ENCODE measurements at regions not wholly inside any gene's neighbourhood (a gene's known extent, or its start where the extent isn't known, plus 50 kb on each side); places are given as distances from the start of the nearest gene placed in this dataset.

- no peak for ATAC-seq
- CTCF ChIA-PET: no interaction called here
- intact Hi-C loops (cut with micrococcal nuclease): no loop called here
- no peak overlapping the region for H2AFZ ChIP-seq (ENCODE audit: low read depth, low read length, poor library complexity, severe bottlenecking)
- H3K9me3 ChIP-seq (ENCODE audit: control insufficient read depth in 1 of 2, insufficient read depth in 1 of 2, low read depth in 1 of 2, low read length in 2 of 2): no peaks in the 10 kb centered on the region
- no peaks in the 10 kb centered on the region for H3K4me1 ChIP-seq (ENCODE audit: control insufficient read depth in 1 of 2, insufficient read depth in 2 of 2, low read length in 2 of 2)
- BruUV-seq (replicated peaks): no TSS peak
- no peak overlapping the region for H3K4me3 ChIP-seq (replicated peaks in 1 of 2; ENCODE audit: low read depth in 1 of 2, low read length in 2 of 2)
- no peaks in the 10 kb centered on the region for H4K20me1 ChIP-seq (ENCODE audit: insufficient read depth)
- H3K27ac ChIP-seq (ENCODE audit: low read depth, low read length): no peak overlapping the region
- no peaks in the 10 kb centered on the region for H3K27me3 ChIP-seq (ENCODE audit: insufficient read depth, low read length)
- no peaks in the 10 kb centered on the region for H3K9me2 ChIP-seq (ENCODE audit: insufficient read depth)
- no peak overlapping the region for H3K4me2 ChIP-seq (ENCODE audit: low read length)
- no peaks in the 10 kb centered on the region for H3K79me2 ChIP-seq (ENCODE audit: insufficient read depth, low read length)
- no peaks in the 10 kb centered on the region for H3K36me3 ChIP-seq (ENCODE audit: control insufficient read depth in 1 of 2, insufficient read depth in 2 of 2, low read length in 2 of 2)
- POLR2A ChIA-PET: no interaction called here
- DNase-seq (ENCODE audit: low read depth, low spot score): no peak
- H3K9ac ChIP-seq (ENCODE audit: low read length): no peak overlapping the region
- TF ChIP-seq POLR2AphosphoS5 (IDR thresholded peaks at IDR 0.05; ENCODE audit: low read depth, low read length): no peak
- no peak for TF ChIP-seq SIN3A (IDR thresholded peaks at IDR 0.05; ENCODE audit: low read depth)
- TF ChIP-seq ELF1 (IDR thresholded peaks at IDR 0.05; ENCODE audit: borderline replicate concordance, low read depth): no peak
- TF ChIP-seq ZBTB33 (IDR thresholded peaks at IDR 0.05; ENCODE audit: extremely low read depth, insufficient replicate concordance, low read length): no peak
- TF ChIP-seq EZH2phosphoT487 (IDR thresholded peaks at IDR 0.05; ENCODE audit: borderline replicate concordance): no peak
- no peak for TF ChIP-seq EZH2 (IDR thresholded peaks at IDR 0.05)
- TF ChIP-seq CTCF (IDR thresholded peaks at IDR 0.05 in 2 of 3, conservative IDR thresholded peaks at IDR 0.05 in 1 of 3; ENCODE audit: borderline replicate concordance in 1 of 3, insufficient read depth in 1 of 3, low read depth in 2 of 3, low read length in 2 of 3): no peak
- no peak for TF ChIP-seq EGR1 (IDR thresholded peaks at IDR 0.05; ENCODE audit: low read depth)
- TF ChIP-seq RAD21 (IDR thresholded peaks at IDR 0.05; ENCODE audit: low read depth): no peak
- TF ChIP-seq TCF7L2 (IDR thresholded peaks at IDR 0.05; ENCODE audit: borderline replicate concordance, extremely low read depth, insufficient read depth, insufficient read length): no peak
- TF ChIP-seq ZNF274 (IDR thresholded peaks at IDR 0.05; ENCODE audit: low read depth, low read length): no peak
- no peak for TF ChIP-seq ZFX (IDR thresholded peaks at IDR 0.05)
- TF ChIP-seq CEBPB (IDR thresholded peaks at IDR 0.05; ENCODE audit: low read depth): no peak
- no peak for TF ChIP-seq YY1 (IDR thresholded peaks at IDR 0.05; ENCODE audit: extremely low read depth, insufficient replicate concordance, low read depth, low read length)
- TF ChIP-seq, protein P1, sequence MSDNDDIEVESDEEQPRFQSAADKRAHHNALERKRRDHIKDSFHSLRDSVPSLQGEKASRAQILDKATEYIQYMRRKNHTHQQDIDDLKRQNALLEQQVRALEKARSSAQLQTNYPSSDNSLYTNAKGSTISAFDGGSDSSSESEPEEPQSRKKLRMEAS (IDR thresholded peaks at IDR 0.05): no peak
- TF ChIP-seq CBX3 (IDR thresholded peaks at IDR 0.05; ENCODE audit: low read depth): no peak
- RAD21 ChIA-PET (ENCODE audit: low non-redundant PET in 1 of 2, low total read pairs in 2 of 2, uncharacterized antibody in 2 of 2, unreplicated experiment in 2 of 2): no interaction called here
Measured at GRCh38 chr4:179521952-179522351, 2079.7 kb upstream of the AGA start.

All from HCT116 (cell line).